Duodenal mucosa (tissue), 2 donors: ENCODE measurements at regions not wholly inside any gene's neighbourhood (a gene's known extent, or its start where the extent isn't known, plus 50 kb on each side); places are given as distances from the start of the nearest gene placed in this dataset.

Experiments used
- H3K27ac ChIP-seq: one replicate; pipeline ENCODE4 v1.7.0; 2013; ENCODE audit warnings: low read depth, low read length
- H3K27me3 ChIP-seq, 2 donors: one replicate each; pipeline ENCODE4 v1.7.0; 2013; ENCODE audit warnings: low read length in 2 of 2, control low read depth in 1 of 2; ENCODE audit not compliant: insufficient read depth in 2 of 2, control insufficient read depth in 1 of 2
- H3K36me3 ChIP-seq, 2 donors: one replicate each; pipeline ENCODE4 v1.7.0; 2013; ENCODE audit warnings: low read length in 2 of 2, control low read depth in 1 of 2; ENCODE audit not compliant: insufficient read depth in 2 of 2, control insufficient read depth in 1 of 2
- H3K4me1 ChIP-seq, 2 donors: one replicate each; pipeline ENCODE4 v1.7.0; 2013; ENCODE audit warnings: low read length in 2 of 2, control low read depth in 1 of 2; ENCODE audit not compliant: insufficient read depth in 2 of 2, control insufficient read depth in 1 of 2
- H3K4me3 ChIP-seq, 2 donors: one replicate each; pipeline ENCODE4 v1.7.0; 2013; ENCODE audit warnings: low read length in 2 of 2, low read depth in 1 of 2
- H3K9ac ChIP-seq, 2 donors: one replicate each; pipeline ENCODE4 v1.7.0; 2013; ENCODE audit warnings: low read length in 2 of 2, low read depth in 1 of 2
- H3K9me3 ChIP-seq, 2 donors: one replicate each; pipeline ENCODE4 v1.7.0; 2013; ENCODE audit warnings: low read length in 2 of 2, control low read depth in 1 of 2; ENCODE audit not compliant: control insufficient read depth in 1 of 2

DNA sequence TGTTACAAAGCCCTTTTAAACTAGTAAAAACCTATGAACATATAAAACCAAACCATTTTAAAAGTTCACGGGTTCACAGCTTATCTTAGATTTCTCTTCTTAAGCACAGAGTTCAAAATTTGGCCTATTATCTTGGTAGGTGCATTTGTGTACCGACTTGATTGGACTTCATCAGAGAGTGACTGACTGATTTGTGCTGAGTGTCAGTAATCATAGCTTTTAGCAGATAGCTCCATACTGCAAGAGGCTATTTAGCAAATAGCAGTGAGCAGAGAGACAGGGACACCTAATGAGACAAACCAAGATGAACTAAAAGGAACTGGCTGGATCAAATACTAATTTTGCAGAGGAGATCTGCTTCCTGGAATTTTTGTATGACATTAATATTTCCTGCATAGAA, 274.5 kb downstream of the PRR16 start:
- H3K9ac ChIP-seq: no peak overlapping the region
- no peak overlapping the region for H3K27ac ChIP-seq
- H3K36me3 ChIP-seq: no peaks in the 10 kb centered on the region
- H3K27me3 ChIP-seq: no peaks in the 10 kb centered on the region
- no peak overlapping the region for H3K4me3 ChIP-seq
- H3K9me3 ChIP-seq: no peaks in the 10 kb centered on the region
- H3K4me1 ChIP-seq: no peaks in the 10 kb centered on the region

DNA sequence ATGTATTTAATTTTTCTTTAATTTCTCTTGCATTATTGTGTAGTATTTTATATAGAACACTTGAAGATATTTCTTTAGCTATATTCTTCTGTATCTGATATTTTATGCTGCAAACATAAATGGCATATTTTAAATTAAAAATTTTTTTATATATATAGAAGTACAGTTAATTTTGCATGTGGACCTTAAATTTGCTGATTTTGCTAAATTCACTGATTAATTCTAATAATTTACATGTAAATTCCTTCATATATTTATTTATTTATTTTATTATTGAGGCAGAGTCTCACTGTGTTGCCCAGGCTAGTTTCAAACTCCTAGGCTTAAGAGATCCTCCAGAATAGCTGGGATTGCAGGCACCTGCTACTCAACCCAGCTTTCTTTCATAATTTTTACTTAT, 276.9 kb downstream of the PRR16 start:
- no peaks in the 10 kb centered on the region for H3K4me1 ChIP-seq
- no peak overlapping the region for H3K4me3 ChIP-seq
- no peaks in the 10 kb centered on the region for H3K27me3 ChIP-seq
- no peaks in the 10 kb centered on the region for H3K9me3 ChIP-seq
- H3K9ac ChIP-seq: no peak overlapping the region
- no peaks in the 10 kb centered on the region for H3K36me3 ChIP-seq
- no peak overlapping the region for H3K27ac ChIP-seq

GRCh38 chr5:120748474-120748873, 284.4 kb downstream of the PRR16 start:
- H3K27me3 ChIP-seq: no peaks in the 10 kb centered on the region
- no peak overlapping the region for H3K4me3 ChIP-seq
- no peaks in the 10 kb centered on the region for H3K4me1 ChIP-seq
- no peak overlapping the region for H3K27ac ChIP-seq
- H3K9me3 ChIP-seq: no peaks in the 10 kb centered on the region
- no peaks in the 10 kb centered on the region for H3K36me3 ChIP-seq
- H3K9ac ChIP-seq: no peak overlapping the region

- no peak overlapping the region for H3K4me3 ChIP-seq
- no peaks in the 10 kb centered on the region for H3K36me3 ChIP-seq
Measured at GRCh38 chr5:120749737-120750136, 285.6 kb downstream of the PRR16 start.

DNA sequence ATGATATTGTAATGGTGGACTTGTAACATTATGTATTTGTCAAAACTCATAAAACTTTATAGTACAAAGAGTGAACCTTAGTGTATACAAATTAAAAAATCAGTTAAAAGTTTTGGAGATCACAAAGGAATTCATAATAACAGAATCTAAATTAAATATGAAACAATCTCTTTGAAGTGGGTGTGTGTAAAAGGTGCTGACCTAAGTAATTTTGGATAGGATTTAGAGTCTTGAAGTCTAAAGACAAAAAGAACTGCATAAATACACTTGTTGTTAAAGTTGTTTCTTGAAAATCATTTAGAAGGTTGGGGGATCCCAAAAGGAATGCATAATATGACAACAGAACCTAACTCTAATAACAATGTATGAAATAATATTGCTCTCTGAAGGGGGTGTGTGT, 295.5 kb downstream of the PRR16 start:
- no peak overlapping the region for H3K4me3 ChIP-seq
- no peaks in the 10 kb centered on the region for H3K4me1 ChIP-seq
- H3K9ac ChIP-seq: no peak overlapping the region
- no peaks in the 10 kb centered on the region for H3K9me3 ChIP-seq
- no peaks in the 10 kb centered on the region for H3K27me3 ChIP-seq
- no peak overlapping the region for H3K27ac ChIP-seq
- H3K36me3 ChIP-seq: no peaks in the 10 kb centered on the region

More at GRCh38 chr5:120749737-120750136, 285.6 kb downstream of the PRR16 start:
- H3K27ac ChIP-seq: no peak overlapping the region
- H3K9me3 ChIP-seq: no peaks in the 10 kb centered on the region
- no peaks in the 10 kb centered on the region for H3K4me1 ChIP-seq
- no peaks in the 10 kb centered on the region for H3K27me3 ChIP-seq
- no peak overlapping the region for H3K9ac ChIP-seq

DNA sequence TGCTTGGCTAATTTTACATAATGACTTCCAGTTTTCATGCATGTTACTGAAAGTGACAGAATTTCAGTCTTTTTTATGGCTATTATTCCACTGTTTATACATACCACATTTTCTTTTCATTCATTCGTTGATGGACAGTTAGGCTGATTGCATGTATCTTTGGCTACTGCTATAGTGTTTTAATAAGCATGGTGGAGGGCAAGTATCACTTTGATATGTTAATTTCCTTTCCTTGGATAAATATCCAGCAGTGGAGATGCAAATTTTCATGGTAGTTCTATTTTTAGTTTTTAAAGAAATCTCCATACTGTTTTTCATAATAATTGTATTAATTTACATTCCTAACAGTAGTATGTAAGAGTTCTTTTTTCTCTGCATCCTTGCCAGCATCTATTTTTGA, 297.9 kb downstream of the PRR16 start:
- Histone ChIP-seq H3K4me1 (no peaks in the 10 kb centered on the region), H3K9ac (no peak overlapping the region), H3K27me3 (no peaks in the 10 kb centered on the region), H3K27ac (no peak overlapping the region), H3K4me3 (no peak overlapping the region), H3K36me3 (no peaks in the 10 kb centered on the region), H3K9me3 (no peaks in the 10 kb centered on the region)

- Histone ChIP-seq H3K9me3 (no peaks in the 10 kb centered on the region), H3K36me3 (no peaks in the 10 kb centered on the region), H3K27ac (no peak overlapping the region), H3K9ac (no peak overlapping the region), H3K27me3 (no peaks in the 10 kb centered on the region), H3K4me3 (no peak overlapping the region), H3K4me1 (no peaks in the 10 kb centered on the region)
Measured at GRCh38 chr5:120765189-120765588, 301.1 kb downstream of the PRR16 start.

DNA sequence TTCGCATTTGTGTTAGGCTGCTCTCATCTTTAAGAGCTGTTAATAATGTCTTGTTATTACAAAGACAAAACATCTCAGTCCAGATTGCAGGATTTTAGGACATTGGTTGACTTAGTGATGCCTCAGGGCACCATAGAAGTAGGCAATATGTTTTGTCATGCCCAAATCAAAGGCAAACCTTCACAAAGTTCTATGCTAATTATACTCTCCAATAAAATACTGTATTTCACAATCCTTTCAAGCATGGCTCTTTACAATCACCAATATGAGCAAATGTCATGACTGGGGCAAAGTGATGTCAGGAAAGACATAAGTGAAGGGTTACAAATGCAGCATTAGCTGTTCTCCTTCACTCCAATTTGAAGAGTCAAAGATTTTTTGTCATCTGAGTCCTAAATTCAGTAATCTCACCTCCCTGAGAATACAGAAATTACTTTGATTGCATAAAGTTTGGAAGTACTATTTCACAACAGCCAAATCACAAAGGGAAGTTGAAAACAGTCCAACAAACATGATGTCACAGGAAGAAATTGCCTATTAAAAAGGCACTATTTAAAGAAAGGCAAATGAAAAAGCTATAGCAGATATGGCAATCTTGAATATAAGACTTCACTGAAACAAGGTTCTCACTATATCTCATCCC, 303.2 kb downstream of the PRR16 start:
- no peak overlapping the region for H3K9ac ChIP-seq
- H3K36me3 ChIP-seq: no peaks in the 10 kb centered on the region
- H3K27ac ChIP-seq: no peak overlapping the region
- H3K9me3 ChIP-seq: no peaks in the 10 kb centered on the region
- no peak overlapping the region for H3K4me3 ChIP-seq
- no peaks in the 10 kb centered on the region for H3K4me1 ChIP-seq
- H3K27me3 ChIP-seq: no peaks in the 10 kb centered on the region

DNA sequence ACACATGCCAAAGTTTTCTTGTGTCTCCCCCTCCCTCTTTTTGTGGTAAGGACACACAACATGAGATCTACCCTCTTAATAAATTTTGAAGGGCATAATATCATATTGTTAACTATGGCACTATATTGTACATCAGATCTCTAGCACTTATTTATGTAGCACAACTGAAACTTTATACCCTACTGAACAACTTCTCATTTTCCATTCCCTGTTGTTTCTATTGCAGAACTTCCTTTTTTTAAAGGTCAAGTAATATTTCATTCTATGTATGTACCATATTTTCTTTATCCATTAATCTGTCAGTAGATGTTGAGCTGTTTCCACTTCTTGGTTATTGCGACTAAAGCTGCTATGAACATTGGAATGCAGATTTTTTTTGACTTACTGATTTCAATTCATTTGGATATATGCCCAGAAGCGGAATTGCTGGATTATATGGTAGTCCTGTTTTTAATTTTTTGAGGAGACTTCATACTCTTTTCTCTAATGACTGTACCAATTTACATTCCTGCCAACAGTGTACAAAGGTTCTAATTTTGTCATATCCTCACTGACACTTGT, 305.3 kb downstream of the PRR16 start:
- H3K4me3 ChIP-seq: no peak overlapping the region
- H3K9me3 ChIP-seq: no peaks in the 10 kb centered on the region
- H3K9ac ChIP-seq: no peak overlapping the region
- no peaks in the 10 kb centered on the region for H3K36me3 ChIP-seq
- H3K27me3 ChIP-seq: no peaks in the 10 kb centered on the region
- H3K4me1 ChIP-seq: no peaks in the 10 kb centered on the region
- H3K27ac ChIP-seq: no peak overlapping the region

- Histone ChIP-seq H3K27me3 (no peaks in the 10 kb centered on the region), H3K36me3 (no peaks in the 10 kb centered on the region), H3K4me3 (no peak overlapping the region), H3K9ac (no peak overlapping the region), H3K27ac (no peak overlapping the region), H3K4me1 (no peaks in the 10 kb centered on the region), H3K9me3 (no peaks in the 10 kb centered on the region)
Measured at GRCh38 chr5:120771202-120771601, 307.1 kb downstream of the PRR16 start.
